Lung microvascular endothelial cell (primary cell): ENCODE measurements at regions not wholly inside any gene's neighbourhood (a gene's known extent, or its start where the extent isn't known, plus 50 kb on each side); places are given as distances from the start of the nearest gene placed in this dataset.

ENCODE experiments used
- DNase-seq, 2 donors: peaks; one replicate each; pipeline versions ENCODE4 v3.0.0 to v3.0.0-alpha.2; 2010; ENCODE audit warnings: low read depth in 2 of 2

DNA sequence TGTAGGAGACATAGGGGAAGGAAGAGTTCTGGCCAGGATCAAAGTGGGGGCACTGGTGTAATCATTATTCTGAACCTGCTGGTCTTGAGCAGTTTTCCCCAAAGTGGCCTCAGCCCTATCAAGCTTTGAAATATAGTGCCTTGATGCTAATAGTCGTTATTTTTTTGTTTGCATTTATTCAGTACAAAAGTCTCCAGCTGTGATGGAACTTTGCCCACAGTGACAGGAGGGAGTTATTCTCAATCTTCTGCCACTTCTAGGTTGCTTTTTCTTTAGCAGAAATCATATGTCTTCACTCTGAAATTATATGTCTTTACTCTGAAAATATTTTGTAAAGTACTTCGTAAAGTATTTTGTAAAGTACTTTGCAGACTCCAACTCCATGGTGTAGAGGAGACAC is 93.1 kb downstream of the FAT3 start:
- DNase-seq, result no peak

DNA sequence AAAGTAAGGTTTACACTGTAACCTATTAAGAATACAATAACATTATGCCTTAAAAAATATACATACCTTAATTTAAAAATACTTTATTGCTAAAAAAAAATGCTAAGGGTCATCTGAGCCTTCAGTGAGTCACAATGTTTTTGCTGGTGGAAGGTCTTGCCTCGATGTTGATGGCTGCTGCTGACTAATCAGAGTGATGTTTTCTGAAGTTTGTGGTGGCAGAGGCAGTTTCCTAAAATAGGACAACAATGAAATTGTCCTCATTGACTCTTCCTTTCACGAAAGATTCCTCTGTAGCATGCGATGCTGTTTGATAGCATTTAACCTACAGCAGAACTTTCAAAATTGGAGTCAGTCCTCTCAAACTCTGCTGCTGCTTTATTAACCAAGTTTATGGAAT is 97.6 kb downstream of the FAT3 start:
- DNase-seq, result no peak

GRCh38 chr11:92324890-92325289 is 100.3 kb downstream of the FAT3 start:
- no peak for DNase-seq

- no peak for DNase-seq
Measured at GRCh38 chr11:92325416-92325815, 100.8 kb downstream of the FAT3 start.

- DNase-seq, result no peak
Measured at GRCh38 chr11:92329137-92329536, 104.5 kb downstream of the FAT3 start.

GRCh38 chr11:92329646-92330045 is 105.0 kb downstream of the FAT3 start:
- no peak for DNase-seq

DNA sequence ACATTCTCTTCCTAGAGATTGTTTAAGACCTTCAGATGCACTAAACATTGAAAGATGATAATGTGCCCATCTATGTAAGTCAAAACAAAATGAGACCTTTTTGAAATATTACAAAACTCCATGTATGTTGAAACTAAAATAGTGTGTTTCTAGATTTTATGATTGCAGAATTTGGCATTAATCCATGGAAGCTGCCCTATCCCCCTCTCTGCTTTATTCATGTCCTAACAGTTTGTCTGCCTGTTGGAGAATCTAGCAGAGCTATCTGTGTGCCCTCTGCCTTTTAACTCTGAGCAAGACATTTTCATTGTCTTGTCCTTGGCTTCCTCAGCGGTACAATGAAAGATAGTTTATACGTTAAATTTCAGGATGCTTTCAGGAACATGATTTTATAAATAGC is 105.5 kb downstream of the FAT3 start:
- DNase-seq, result no peak

GRCh38 chr11:92332986-92333385 is 108.4 kb downstream of the FAT3 start:
- DNase-seq, result no peak

- no peak for DNase-seq
Measured at GRCh38 chr11:92340839-92341238, 116.2 kb downstream of the FAT3 start.

- no peak for DNase-seq
Measured at GRCh38 chr11:92342034-92342720, 117.6 kb downstream of the FAT3 start.

- no peak for DNase-seq
Measured at GRCh38 chr11:92342886-92343285, 118.3 kb downstream of the FAT3 start.

DNA sequence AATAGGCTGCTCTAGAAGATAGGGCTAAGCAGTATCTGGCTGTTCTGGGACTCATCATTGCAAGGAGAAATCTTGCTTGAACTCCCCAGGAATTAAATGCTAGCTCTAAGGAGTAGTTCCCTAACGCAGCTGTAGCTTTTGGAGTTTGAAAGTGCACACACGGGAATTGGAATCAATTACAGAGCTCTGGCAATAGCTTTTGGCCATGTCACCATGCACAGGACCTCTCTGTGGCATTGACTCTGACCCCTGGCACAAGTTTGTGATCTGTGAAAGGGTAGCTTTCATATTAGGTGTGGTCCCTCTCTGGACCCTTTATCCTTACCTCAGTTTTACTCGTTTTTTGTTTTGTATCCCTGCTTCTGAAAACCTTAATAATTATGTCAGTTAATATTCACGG is 121.6 kb downstream of the FAT3 start:
- DNase-seq, result no peak

GRCh38 chr11:92347454-92347853 is 122.8 kb downstream of the FAT3 start:
- DNase-seq, result no peak

GRCh38 chr11:92349486-92350156 is 125.0 kb downstream of the FAT3 start:
- no peak for DNase-seq

GRCh38 chr11:92357344-92357743 is 132.7 kb downstream of the FAT3 start:
- no peak for DNase-seq

DNA sequence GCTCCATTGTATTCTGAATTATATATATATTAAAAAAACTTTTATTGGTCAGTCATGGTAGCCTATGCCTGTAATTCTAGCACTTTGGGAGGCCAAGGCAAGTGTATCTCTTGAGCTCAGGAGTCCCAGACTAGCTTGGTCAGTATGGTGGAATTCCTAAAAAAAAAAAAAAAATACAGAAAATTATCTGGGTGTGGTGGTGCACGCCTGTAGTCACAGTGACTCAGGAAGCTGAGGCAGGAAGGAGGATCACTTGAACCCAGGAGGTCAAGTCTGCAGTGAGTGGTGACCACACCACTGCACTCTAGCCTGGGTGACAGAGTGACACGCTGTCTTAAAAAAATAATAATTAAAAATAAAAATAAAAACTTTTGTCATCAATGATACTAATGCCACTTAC is 133.2 kb downstream of the FAT3 start:
- no peak for DNase-seq

DNA sequence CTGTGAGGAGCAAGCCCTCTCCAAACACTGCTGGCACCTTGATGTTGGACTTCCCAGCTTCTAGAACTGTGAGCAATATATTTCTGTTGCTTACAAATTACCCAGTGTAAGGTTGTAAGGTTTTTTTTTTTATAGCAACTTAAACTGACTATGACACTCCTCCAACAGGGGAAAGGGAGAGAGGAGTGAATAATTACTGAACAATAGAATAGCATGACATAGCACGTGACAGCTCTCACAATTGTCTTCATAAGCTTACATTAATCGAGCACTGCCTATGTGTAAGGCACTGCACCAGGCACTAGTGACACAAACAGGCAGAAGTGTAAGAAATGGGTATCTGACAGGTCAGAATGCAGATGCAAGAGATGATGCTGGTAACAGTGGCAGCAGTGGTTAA is 136.9 kb downstream of the FAT3 start:
- DNase-seq, result no peak

GRCh38 chr11:92362989-92363388 is 138.4 kb downstream of the FAT3 start:
- DNase-seq, result no peak

GRCh38 chr11:92364177-92364576 is 139.6 kb downstream of the FAT3 start:
- DNase-seq, result no peak

GRCh38 chr11:92376146-92376599 is 151.6 kb downstream of the FAT3 start:
- no peak for DNase-seq

DNA sequence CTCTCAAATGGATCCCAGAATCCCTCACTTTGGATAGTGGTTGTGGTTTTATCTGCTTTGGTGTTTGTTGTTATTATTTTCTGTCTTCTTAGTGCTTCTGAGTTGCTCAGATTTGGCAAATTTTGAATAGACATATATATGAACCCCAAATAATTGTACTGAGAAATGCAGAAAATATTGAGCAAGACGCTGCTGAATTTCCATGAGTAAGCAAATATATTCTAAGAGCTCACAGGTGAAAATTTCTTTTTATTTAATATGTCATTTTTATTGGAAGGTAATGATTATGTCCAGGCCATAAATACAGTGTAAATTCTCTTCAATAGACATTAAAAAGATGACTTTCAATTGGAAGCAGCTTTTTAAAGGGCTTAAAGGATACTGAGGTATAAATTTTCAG is 152.1 kb downstream of the FAT3 start:
- no peak for DNase-seq

DNA sequence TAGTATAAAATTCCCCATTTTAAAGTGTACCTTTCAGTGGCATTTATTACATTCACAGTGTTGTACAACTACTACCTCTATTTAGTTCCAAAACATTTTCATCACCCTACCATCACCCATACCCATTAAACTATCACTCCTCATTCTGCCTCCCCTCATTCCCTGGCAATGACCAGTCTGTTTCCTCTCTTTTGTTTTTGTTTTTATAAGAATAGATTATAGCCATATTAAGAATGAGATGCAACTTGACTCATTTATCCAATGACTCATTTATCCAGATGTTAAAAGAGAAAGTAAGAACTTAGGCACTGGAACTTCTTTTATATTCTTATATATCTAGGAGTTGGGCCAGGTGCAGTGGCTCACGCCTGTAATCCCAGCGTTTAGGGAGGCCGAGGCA is 156.3 kb downstream of the FAT3 start:
- no peak for DNase-seq

GRCh38 chr11:92382311-92382710 is 157.7 kb downstream of the FAT3 start:
- no peak for DNase-seq
